Adrenal gland (tissue), 9 donors: ENCODE measurements at regions not wholly inside any gene's neighbourhood (a gene's known extent, or its start where the extent isn't known, plus 50 kb on each side); places are given as distances from the start of the nearest gene placed in this dataset.

ENCODE experiments used
- DNase-seq, 7 donors: peaks; one replicate each; pipeline ENCODE4 v3.0.0-alpha.2; 2019 to 2020
- H3K27ac ChIP-seq, 5 donors: fragments of 200-600 bp; sonication (generic) in 4 of 5; 1 replicate in 3 of 5; 2 replicates in 2 of 5; pipeline versions ENCODE4 v1.5.1 to v1.8.0; 2016 to 2020; ENCODE audit warnings: mild to moderate bottlenecking in 1 of 5
- H3K27me3 ChIP-seq: fragments of 200-600 bp; 2 replicates; pipeline ENCODE4 v1.8.0; 2021
- H3K36me3 ChIP-seq, 2 donors: fragments of 200-600 bp; replicated peaks in 1 of 2; 1 replicate in 1 of 2; 2 replicates in 1 of 2; pipeline versions ENCODE4 v1.5.1 to v1.8.0; 2018 to 2022
- H3K4me1 ChIP-seq, 2 donors: fragments of 200-600 bp; replicated peaks in 1 of 2; 1 replicate in 1 of 2; 2 replicates in 1 of 2; pipeline versions ENCODE4 v1.5.1 to v1.8.0; 2018 to 2021
- H3K4me3 ChIP-seq, 4 donors: fragments of 200-600 bp; sonication (generic) in 3 of 4; one replicate each; pipeline ENCODE4 v1.5.1; 2016 to 2018
- H3K9me3 ChIP-seq, 3 donors: fragments of 200-600 bp; sonication (generic) in 1 of 3; replicated peaks in 1 of 3; 1 replicate in 2 of 3; 2 replicates in 1 of 3; pipeline versions ENCODE4 v1.5.1 to v1.8.0; 2016 to 2021
- CTCF ChIP-seq, 6 experiments: fragments of 450-650 bp in 4 of 6; fragments of 200-600 bp in 2 of 6; sonication (generic) in 1 of 6; IDR thresholded peaks; 1 replicate in 5 of 6; 2 replicates in 1 of 6; pipeline versions ENCODE4 v1.5.1 to v1.8.0; 2016 to 2021; ENCODE audit warnings: antibody characterized with exemption in 6 of 6, mild to moderate bottlenecking in 2 of 6, moderate library complexity in 1 of 6
- POLR2A ChIP-seq, 2 donors: fragments of 450-650 bp; IDR thresholded peaks; one replicate each; pipeline ENCODE4 v1.6.1; 2017; ENCODE audit warnings: antibody characterized with exemption in 2 of 2, mild to moderate bottlenecking in 2 of 2, moderate library complexity in 1 of 2
- WGBS, 4 donors: extraction: QIAGEN DNeasy Blood & Tissue Kit in 2 of 4; methylation state at CpG; one replicate each; pipeline versions ENCODE4 v1.1.5 to v1.1.7; 2013 to 2017; 5-methylcytosine and 5-hydroxymethylcytosine counted together
- intact Hi-C, 2 donors: fragments of 100-400 bp; cut with DNase I; formaldehyde crosslinking; loops; one replicate each; pipeline versions ENCODE4 v1.14.1 to v1.15.0; 2022 to 2023
- donor health status: healthy with polysubstance abuse.
- donor health status: Bipolar disorder and iron deficiency.
- donor health status: DM: yes; HTN: yes; CAD: no.
- donor health status: DM: no; HTN: no; CAD: no.
- donor health status: DM: no; HTN: no; CAD: no.

GRCh38 chr10:65802391-65802790 lies 1123.4 kb upstream of the LRRTM3 start:
- no peak for DNase-seq
- H3K27me3 ChIP-seq = no peaks in the 10 kb centered on the region
- no peaks in the 10 kb centered on the region for H3K9me3 ChIP-seq
- no peak for TF ChIP-seq POLR2A (IDR thresholded peaks at IDR 0.05)
- TF ChIP-seq CTCF (IDR thresholded peaks at IDR 0.05) = no peak
- H3K27ac ChIP-seq = no peak overlapping the region
- intact Hi-C loops = no loop called here
- no peaks in the 10 kb centered on the region for H3K36me3 ChIP-seq
- 73 to 95% (median 85%) methylated on average over 2 of the region's 2 CpGs for WGBS, 4 donors
- no peaks in the 10 kb centered on the region for H3K4me1 ChIP-seq
- no peak overlapping the region for H3K4me3 ChIP-seq

GRCh38 chr10:65805511-65805910 lies 1120.3 kb upstream of the LRRTM3 start:
- intact Hi-C loops = no loop called here
- H3K27me3 ChIP-seq = no peaks in the 10 kb centered on the region
- no peak overlapping the region for H3K4me3 ChIP-seq
- H3K9me3 ChIP-seq = no peaks in the 10 kb centered on the region
- no peak overlapping the region for H3K27ac ChIP-seq
- H3K4me1 ChIP-seq = no peaks in the 10 kb centered on the region
- WGBS, 4 donors = 58 to 71% (median 59%) methylated on average over 1 of the region's 1 CpG
- no peak for DNase-seq
- no peak for TF ChIP-seq CTCF (IDR thresholded peaks at IDR 0.05)
- no peak for TF ChIP-seq POLR2A (IDR thresholded peaks at IDR 0.05)
- no peaks in the 10 kb centered on the region for H3K36me3 ChIP-seq

DNA sequence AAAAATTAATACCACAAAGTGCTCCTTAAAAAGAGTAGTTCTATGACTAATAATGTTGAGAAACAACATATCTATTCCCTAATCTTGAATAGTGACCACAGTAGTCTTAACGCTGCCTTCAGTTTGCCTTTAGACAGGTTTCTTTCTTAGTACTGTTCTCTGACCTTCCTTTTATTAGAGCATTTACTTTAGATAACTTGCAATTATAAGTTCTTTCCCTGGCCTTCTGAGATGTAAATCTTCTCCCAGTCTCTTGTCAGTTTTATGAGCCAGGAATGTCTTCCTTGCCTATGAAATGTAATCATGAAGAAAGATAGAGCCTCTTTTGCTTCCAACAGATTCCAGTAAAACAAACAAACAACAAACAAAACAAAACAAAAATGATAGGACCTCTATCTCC lies 1119.8 kb upstream of the LRRTM3 start:
- 52 to 63% (median 54%) methylated on average over 1 of the region's 1 CpG for WGBS, 4 donors
- no peak overlapping the region for H3K27ac ChIP-seq
- H3K9me3 ChIP-seq = no peaks in the 10 kb centered on the region
- no peaks in the 10 kb centered on the region for H3K36me3 ChIP-seq
- no peak for TF ChIP-seq POLR2A (IDR thresholded peaks at IDR 0.05)
- TF ChIP-seq CTCF (IDR thresholded peaks at IDR 0.05) = no peak
- H3K4me3 ChIP-seq = no peak overlapping the region
- intact Hi-C loops = no loop called here
- no peaks in the 10 kb centered on the region for H3K4me1 ChIP-seq
- H3K27me3 ChIP-seq = no peaks in the 10 kb centered on the region
- DNase-seq = no peak

GRCh38 chr10:65808687-65809333 lies 1117.0 kb upstream of the LRRTM3 start:
- no peaks in the 10 kb centered on the region for H3K4me1 ChIP-seq

More at GRCh38 chr10:65808687-65809333, 1117.0 kb upstream of the LRRTM3 start:
- TF ChIP-seq POLR2A (IDR thresholded peaks at IDR 0.05) (no peak), CTCF (IDR thresholded peaks at IDR 0.05) (no peak)
- Histone ChIP-seq H3K27me3 (no peaks in the 10 kb centered on the region), H3K9me3 (no peaks in the 10 kb centered on the region), H3K36me3 (no peaks in the 10 kb centered on the region), H3K27ac (no peak overlapping the region), H3K4me3 (no peak overlapping the region)
- WGBS, 4 donors = 78 to 90% (median 87%) methylated on average over 3 of the region's 3 CpGs
- intact Hi-C loops = no loop called here
- no peak for DNase-seq
